GM19239 (cell line): ENCODE measurements at regions not wholly inside any gene's neighbourhood (a gene's known extent, or its start where the extent isn't known, plus 50 kb on each side); places are given as distances from the start of the nearest gene placed in this dataset.
"Not testable (repeated sequence)": the region's sequence is repeated elsewhere in the genome, so short reads cannot be mapped to it uniquely, and the experiment has no call there.

ENCODE experiments used
- DNase-seq: peaks from one replicate; pipeline ENCODE4 v3.0.0; 2011; ENCODE audit warnings: low spot score; ENCODE audit not compliant: insufficient read length
- FAIRE-seq: peaks from 2 replicates; lab custom pipeline; 2011; peaks lifted over from hg19 to GRCh38; lab: Jason Lieb, UNC

- not testable (repeated sequence) for FAIRE-seq, DNase-seq
Measured at GRCh38 chr3:130151555-130151954, 69.9 kb downstream of the ALG1L2 start.

- not testable (repeated sequence) for FAIRE-seq, DNase-seq
Measured at GRCh38 chr3:130153247-130153646, 71.6 kb downstream of the ALG1L2 start.

- FAIRE-seq, DNase-seq: not testable (repeated sequence)
Measured at GRCh38 chr3:130155464-130155863, 73.8 kb downstream of the ALG1L2 start.

- FAIRE-seq, DNase-seq: not testable (repeated sequence)
Measured at GRCh38 chr3:130166856-130167255, 85.2 kb downstream of the ALG1L2 start.

- not testable (repeated sequence) for FAIRE-seq, DNase-seq
Measured at GRCh38 chr3:130175195-130175594, 93.6 kb downstream of the ALG1L2 start.

GRCh38 chr3:130176476-130177256, 95.0 kb downstream of the ALG1L2 start:
- DNase-seq = not testable (repeated sequence)

GRCh38 chr3:130178835-130179234, 97.2 kb downstream of the ALG1L2 start:
- not testable (repeated sequence) for DNase-seq, FAIRE-seq

More at GRCh38 chr3:130176476-130177256, 95.0 kb downstream of the ALG1L2 start:
- not testable (repeated sequence) for FAIRE-seq

GRCh38 chr3:130179353-130179970, 97.8 kb downstream of the ALG1L2 start:
- not testable (repeated sequence) for FAIRE-seq, DNase-seq

- FAIRE-seq = not testable (repeated sequence)
Measured at GRCh38 chr3:130182475-130182874, 100.8 kb downstream of the ALG1L2 start.

GRCh38 chr3:130183689-130184088, 102.1 kb downstream of the ALG1L2 start:
- FAIRE-seq = not testable (repeated sequence)

More at GRCh38 chr3:130182475-130182874, 100.8 kb downstream of the ALG1L2 start:
- DNase-seq = not testable (repeated sequence)

GRCh38 chr3:130184152-130185024, 102.8 kb downstream of the ALG1L2 start:
- FAIRE-seq, DNase-seq: not testable (repeated sequence)

More at GRCh38 chr3:130183689-130184088, 102.1 kb downstream of the ALG1L2 start:
- DNase-seq = not testable (repeated sequence)

GRCh38 chr3:130201272-130201671, 119.6 kb downstream of the ALG1L2 start:
- FAIRE-seq = not testable (repeated sequence)

GRCh38 chr3:130203633-130204032, 122.0 kb downstream of the ALG1L2 start:
- not testable (repeated sequence) for DNase-seq, FAIRE-seq

More at GRCh38 chr3:130201272-130201671, 119.6 kb downstream of the ALG1L2 start:
- DNase-seq = not testable (repeated sequence)

GRCh38 chr3:130227540-130227939, 117.9 kb upstream of the COL6A5 start:
- DNase-seq = no peak
- FAIRE-seq = no peak

GRCh38 chr3:130242850-130243569, 102.5 kb upstream of the COL6A5 start:
- FAIRE-seq = no peak
- no peak for DNase-seq

GRCh38 chr3:130243808-130244207, 101.7 kb upstream of the COL6A5 start:
- FAIRE-seq = no peak
- no peak for DNase-seq

GRCh38 chr3:130250982-130251381, 94.5 kb upstream of the COL6A5 start:
- DNase-seq = no peak
- no peak for FAIRE-seq

- no peak for DNase-seq
- FAIRE-seq = no peak
Measured at GRCh38 chr3:130255442-130255841, 90.0 kb upstream of the COL6A5 start.

- no peak for DNase-seq
- FAIRE-seq = no peak
Measured at GRCh38 chr3:130256821-130257340, 88.6 kb upstream of the COL6A5 start.
